ENCODE measurements at regions not wholly inside any gene's neighbourhood (a gene's known extent, or its start where the extent isn't known, plus 50 kb on each side); places are given as distances from the start of the nearest gene placed in this dataset.
"Not testable (repeated sequence)": the region's sequence is repeated elsewhere in the genome, so short reads cannot be mapped to it uniquely, and the experiment has no call there.

- DNase-seq (ENCODE audit: low read depth): no peak
These were observed 409.6 kb upstream of the SLC35B3 start for GRCh38 chr6:8844968-8845367.

- no peak for DNase-seq (ENCODE audit: low read depth)
These were observed 404.3 kb upstream of the SLC35B3 start for GRCh38 chr6:8839626-8840025.

GRCh38 chr6:8837343-8837742 lies 402.0 kb upstream of the SLC35B3 start:
- no peak for DNase-seq (ENCODE audit: low read depth)

GRCh38 chr6:8832695-8833094 lies 397.4 kb upstream of the SLC35B3 start:
- not testable (repeated sequence) for DNase-seq (ENCODE audit: low read depth)

- DNase-seq (ENCODE audit: low read depth): no peak
These were observed 396.2 kb upstream of the SLC35B3 start for GRCh38 chr6:8831366-8832152.

- DNase-seq (ENCODE audit: low read depth): no peak
These were observed 395.4 kb upstream of the SLC35B3 start for GRCh38 chr6:8830794-8831193.

- no peak for DNase-seq (ENCODE audit: low read depth)
These were observed 394.5 kb upstream of the SLC35B3 start for GRCh38 chr6:8829796-8830195.

- no peak for DNase-seq (ENCODE audit: low read depth)
These were observed 394.0 kb upstream of the SLC35B3 start for GRCh38 chr6:8829296-8829695.

- no peak for DNase-seq (ENCODE audit: low read depth)
These were observed 393.0 kb upstream of the SLC35B3 start for GRCh38 chr6:8828376-8828775.

- peak; percentile 2 for DNase-seq (ENCODE audit: low read depth)
These were observed 390.4 kb upstream of the SLC35B3 start for GRCh38 chr6:8825726-8826125.

- no peak for DNase-seq (ENCODE audit: low read depth)
These were observed 386.6 kb upstream of the SLC35B3 start for GRCh38 chr6:8821981-8822381.

GRCh38 chr6:8820313-8820712 lies 385.0 kb upstream of the SLC35B3 start:
- no peak for DNase-seq (ENCODE audit: low read depth)

GRCh38 chr6:8819446-8819845 lies 384.1 kb upstream of the SLC35B3 start:
- DNase-seq (ENCODE audit: low read depth): no peak

GRCh38 chr6:8814440-8815000 lies 379.2 kb upstream of the SLC35B3 start:
- DNase-seq (ENCODE audit: low read depth): peak; percentile 35

- no peak for DNase-seq (ENCODE audit: low read depth)
These were observed 375.0 kb upstream of the SLC35B3 start for GRCh38 chr6:8810325-8810724.

GRCh38 chr6:8809662-8810061 lies 374.3 kb upstream of the SLC35B3 start:
- DNase-seq (ENCODE audit: low read depth): no peak

GRCh38 chr6:8803181-8803760 lies 367.9 kb upstream of the SLC35B3 start:
- DNase-seq (ENCODE audit: low read depth): peak; percentile 34

GRCh38 chr6:8802397-8802796 lies 367.1 kb upstream of the SLC35B3 start:
- DNase-seq (ENCODE audit: low read depth): not testable (repeated sequence)

GRCh38 chr6:8794420-8794819 lies 359.1 kb upstream of the SLC35B3 start:
- DNase-seq (ENCODE audit: low read depth): no peak

GRCh38 chr6:8789878-8790277 lies 354.5 kb upstream of the SLC35B3 start:
- DNase-seq (ENCODE audit: low read depth): no peak

- DNase-seq (ENCODE audit: low read depth): no peak
These were observed 349.9 kb upstream of the SLC35B3 start for GRCh38 chr6:8785223-8785622.

GRCh38 chr6:8783191-8783590 lies 347.8 kb upstream of the SLC35B3 start:
- DNase-seq (ENCODE audit: low read depth): no peak

GRCh38 chr6:8780653-8781052 lies 345.3 kb upstream of the SLC35B3 start:
- DNase-seq (ENCODE audit: low read depth): no peak

Data from RPMI7951 (cell line).